Body of pancreas (tissue), 4 donors: ENCODE measurements at regions not wholly inside any gene's neighbourhood (a gene's known extent, or its start where the extent isn't known, plus 50 kb on each side); places are given as distances from the start of the nearest gene placed in this dataset.

Experiments used
- ATAC-seq: fragments of 150-250 bp; one replicate; pipeline ENCODE4 v1.9.1; 2016
- DNase-seq, 4 donors: peaks; one replicate each; pipeline ENCODE4 v3.0.0-alpha.2; 2019
- H3K27ac ChIP-seq, 4 donors: fragments of 200-600 bp; sonication (generic); 1 replicate in 3 of 4; 2 replicates in 1 of 4; pipeline versions ENCODE4 v1.5.1 to v1.6.1; 2016 to 2019; ENCODE audit warnings: mild to moderate bottlenecking in 1 of 4, mixed read lengths in 1 of 4, moderate library complexity in 1 of 4
- H3K27me3 ChIP-seq, 2 donors: fragments of 200-600 bp; sonication (generic); one replicate each; pipeline ENCODE4 v1.6.0; 2016; ENCODE audit warnings: mild to moderate bottlenecking in 1 of 2
- H3K36me3 ChIP-seq, 2 donors: fragments of 200-600 bp; sonication (generic); replicated peaks in 1 of 2; 2 replicates each; pipeline ENCODE4 v1.5.1; 2016; ENCODE audit warnings: low read depth in 2 of 2; ENCODE audit not compliant: insufficient read depth in 1 of 2
- H3K4me1 ChIP-seq: fragments of 200-600 bp; sonication (generic); one replicate; pipeline ENCODE4 v1.6.0; 2016
- H3K4me3 ChIP-seq, 2 donors: fragments of 200-600 bp; sonication (generic); 1 replicate in 1 of 2; 2 replicates in 1 of 2; pipeline ENCODE4 v1.5.1; 2016 to 2019
- H3K9me3 ChIP-seq, 3 donors: fragments of 200-600 bp; sonication (generic); 1 replicate in 2 of 3; 2 replicates in 1 of 3; pipeline ENCODE4 v1.5.1; 2016
- CTCF ChIP-seq, 7 experiments: fragments of 450-650 bp in 4 of 7; fragments of 200-600 bp in 3 of 7; sonication (generic) in 3 of 7; IDR thresholded peaks; one replicate each; pipeline ENCODE4 v1.5.1; 2016 to 2019; ENCODE audit warnings: antibody characterized with exemption in 7 of 7
- POLR2A ChIP-seq, 3 donors: fragments of 450-650 bp; IDR thresholded peaks; one replicate each; pipeline ENCODE4 v1.6.1; 2016; ENCODE audit warnings: antibody characterized with exemption in 3 of 3, mild to moderate bottlenecking in 2 of 3
- WGBS, 2 donors: methylation state at CpG; one replicate each; pipeline ENCODE4 v1.1.5; 2017; 5-methylcytosine and 5-hydroxymethylcytosine counted together
- intact Hi-C: fragments of 100-400 bp; cut with DNase I; formaldehyde crosslinking; loops from one replicate; pipeline ENCODE4 v1.15.1; 2023

- ATAC-seq, result no peak
Observed at GRCh38 chr6:2439082-2439481, 193.7 kb upstream of the GMDS start.

DNA sequence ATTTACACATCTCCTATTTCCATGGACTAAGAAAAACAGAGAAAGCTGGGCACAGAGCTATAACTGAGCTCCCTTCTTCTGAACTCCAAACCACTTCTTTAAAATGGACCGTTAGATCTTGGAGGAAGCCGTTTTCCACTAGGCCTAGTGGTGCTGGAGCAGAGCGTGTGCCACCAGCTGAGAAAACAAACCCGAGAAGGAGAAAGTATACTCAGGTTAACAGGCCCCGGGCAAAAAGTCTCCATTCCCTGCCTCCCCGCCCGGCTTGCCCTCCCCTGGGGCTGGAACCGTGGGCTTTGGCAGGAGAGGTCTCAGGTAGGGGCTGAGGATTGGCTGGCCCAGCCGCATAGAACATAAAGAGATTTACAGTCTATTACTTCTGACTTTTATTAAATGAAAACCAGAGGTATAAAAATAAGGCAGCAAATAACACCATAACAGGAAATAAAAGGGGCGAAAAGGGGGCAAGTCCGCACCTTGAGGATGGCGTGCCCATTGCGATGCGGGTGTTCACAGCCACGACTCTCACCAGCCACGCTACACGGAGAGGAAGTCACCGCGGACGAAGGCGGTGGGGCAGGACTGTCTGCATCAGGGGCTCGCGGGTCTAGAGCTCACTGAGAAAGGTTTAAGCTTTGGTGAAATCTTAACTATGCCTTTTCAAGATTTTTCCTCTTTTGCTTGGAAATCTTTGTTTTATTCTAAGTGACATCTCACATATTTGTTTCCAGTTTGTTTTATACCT, 191.2 kb upstream of the GMDS start:
- Histone ChIP-seq H3K36me3 (no peaks in the 10 kb centered on the region), H3K27ac (no peak overlapping the region), H3K27me3 (no peaks in the 10 kb centered on the region), H3K9me3 (no peaks in the 10 kb centered on the region), H3K4me1 (no peaks in the 10 kb centered on the region), H3K4me3 (no peak overlapping the region)
- ATAC-seq (no peak), DNase-seq (no peak)
- intact Hi-C loops, result no loop called here
- no peak for TF ChIP-seq CTCF (IDR thresholded peaks at IDR 0.05)
- TF ChIP-seq POLR2A (IDR thresholded peaks at IDR 0.05), result no peak
- WGBS, 2 donors, result 95% methylated on average over 23 of the region's 23 CpGs

More at GRCh38 chr6:2439082-2439481, 193.7 kb upstream of the GMDS start:
- intact Hi-C loops, result no loop called here
- no peaks in the 10 kb centered on the region for H3K36me3 ChIP-seq
- TF ChIP-seq CTCF (IDR thresholded peaks at IDR 0.05), result no peak
- TF ChIP-seq POLR2A (IDR thresholded peaks at IDR 0.05), result no peak
- H3K4me1 ChIP-seq, result no peaks in the 10 kb centered on the region
- H3K4me3 ChIP-seq, result no peak overlapping the region
- H3K9me3 ChIP-seq, result no peaks in the 10 kb centered on the region
- no peak for DNase-seq
- H3K27me3 ChIP-seq, result no peaks in the 10 kb centered on the region
- no peak overlapping the region for H3K27ac ChIP-seq
- 88 to 92% methylated on average over 2 of the region's 2 CpGs for WGBS, 2 donors

DNA sequence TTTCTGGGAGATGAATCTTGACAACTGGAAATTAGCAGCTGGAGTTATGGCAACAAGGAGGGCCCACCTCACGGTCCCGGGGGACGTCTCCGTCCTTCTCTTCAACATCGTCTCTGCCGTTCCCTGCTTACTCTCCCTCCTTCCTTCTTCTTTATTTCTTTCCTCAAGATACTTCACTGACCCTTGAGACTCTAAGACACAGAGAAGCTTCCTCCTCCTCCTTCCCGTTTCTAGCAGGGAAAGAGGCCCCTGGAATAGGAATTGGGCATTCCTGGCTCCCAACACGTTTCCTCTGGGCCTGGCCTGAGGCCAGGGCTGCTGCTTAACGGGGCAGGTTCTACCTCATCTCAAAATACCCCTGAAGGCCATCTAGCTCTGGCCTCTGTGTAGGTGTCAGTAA, 189.9 kb upstream of the GMDS start:
- Histone ChIP-seq H3K4me3 (no peak overlapping the region), H3K27ac (no peak overlapping the region), H3K4me1 (no peaks in the 10 kb centered on the region), H3K9me3 (no peaks in the 10 kb centered on the region), H3K27me3 (no peaks in the 10 kb centered on the region), H3K36me3 (no peaks in the 10 kb centered on the region)
- intact Hi-C loops, result no loop called here
- no peak for ATAC-seq
- WGBS, 2 donors, result 91 to 92% methylated on average over 9 of the region's 9 CpGs
- TF ChIP-seq POLR2A (IDR thresholded peaks at IDR 0.05) (no peak), CTCF (IDR thresholded peaks at IDR 0.05) (no peak)
- DNase-seq, result no peak

GRCh38 chr6:2434912-2435311, 189.5 kb upstream of the GMDS start:
- WGBS, 2 donors, result 81 to 86% methylated on average over 6 of the region's 6 CpGs
- TF ChIP-seq POLR2A (IDR thresholded peaks at IDR 0.05) (no peak), CTCF (IDR thresholded peaks at IDR 0.05) (no peak)
- DNase-seq (no peak), ATAC-seq (no peak)
- no peaks in the 10 kb centered on the region for H3K9me3 ChIP-seq
- intact Hi-C loops, result no loop called here
- no peaks in the 10 kb centered on the region for H3K4me1 ChIP-seq
- H3K27ac ChIP-seq, result no peak overlapping the region
- H3K4me3 ChIP-seq, result no peak overlapping the region
- no peaks in the 10 kb centered on the region for H3K36me3 ChIP-seq
- no peaks in the 10 kb centered on the region for H3K27me3 ChIP-seq

DNA sequence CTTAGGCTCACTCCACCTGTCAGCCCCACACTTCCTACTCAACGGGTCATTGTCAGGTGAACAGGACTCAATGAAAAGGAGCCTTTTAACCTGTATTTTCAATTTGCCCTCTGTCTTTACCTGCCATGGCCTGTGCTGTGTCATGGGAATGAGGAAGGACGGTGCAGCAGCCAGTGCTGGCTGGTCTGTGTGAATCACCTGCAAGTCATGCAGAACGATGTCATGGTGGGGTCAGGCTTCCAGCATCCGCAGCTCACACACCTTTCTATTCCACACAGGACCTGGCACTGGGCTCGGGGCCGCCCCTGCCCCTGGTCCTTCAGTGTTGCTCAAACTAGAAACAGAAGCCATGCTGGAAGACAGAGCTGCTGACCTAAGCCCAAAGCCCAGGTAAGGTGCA, 188.7 kb upstream of the GMDS start:
- no peaks in the 10 kb centered on the region for H3K27me3 ChIP-seq
- no peak for ATAC-seq
- no peaks in the 10 kb centered on the region for H3K4me1 ChIP-seq
- H3K9me3 ChIP-seq, result no peaks in the 10 kb centered on the region
- intact Hi-C loops, result no loop called here
- 91 to 95% methylated on average over 5 to 6 of the region's 6 CpGs for WGBS, 2 donors
- H3K36me3 ChIP-seq, result no peaks in the 10 kb centered on the region
- no peak for DNase-seq
- no peak overlapping the region for H3K27ac ChIP-seq
- H3K4me3 ChIP-seq, result no peak overlapping the region
- no peak for TF ChIP-seq POLR2A (IDR thresholded peaks at IDR 0.05)
- no peak for TF ChIP-seq CTCF (IDR thresholded peaks at IDR 0.05)
